ENCODE measurements at regions not wholly inside any gene's neighbourhood (a gene's known extent, or its start where the extent isn't known, plus 50 kb on each side); places are given as distances from the start of the nearest gene placed in this dataset.

GRCh38 chr1:30639881-30640452, 83.4 kb downstream of the MATN1 start:
- H3K79me2 ChIP-seq (ENCODE audit: low read depth) = no peaks in the 10 kb centered on the region
- H3K36me3 ChIP-seq = no peaks in the 10 kb centered on the region
- no peaks in the 10 kb centered on the region for H3K9me3 Mint-ChIP-seq
- H4K20me1 ChIP-seq (ENCODE audit: low read depth) = no peaks in the 10 kb centered on the region
- H3K36me3 Mint-ChIP-seq = no peaks in the 10 kb centered on the region
- H3K4me3 Mint-ChIP-seq = no peak overlapping the region
- no peak for DNase-seq (ENCODE audit: low spot score)
- no peaks in the 10 kb centered on the region for H3K4me1 ChIP-seq
- no peaks in the 10 kb centered on the region for H3F3A ChIP-seq (ENCODE audit: low read depth)
- H3K27me3 ChIP-seq = no peaks in the 10 kb centered on the region
- H3K9ac ChIP-seq = no peak overlapping the region
- H3K27ac ChIP-seq = no peak overlapping the region
- no peak overlapping the region for H2AFZ ChIP-seq (replicated peaks)
- no peak overlapping the region for H3K27ac Mint-ChIP-seq
- H3K4me2 ChIP-seq = no peak overlapping the region
- no peak for TF ChIP-seq EZH2phosphoT487 (IDR thresholded peaks at IDR 0.05)
- no peak for TF ChIP-seq EZH2 (IDR thresholded peaks at IDR 0.05)
- TF ChIP-seq CTCF (IDR thresholded peaks at IDR 0.05) = no peak
- no peaks in the 10 kb centered on the region for H3K9me3 ChIP-seq (ENCODE audit: low read depth)
- H3K4me3 ChIP-seq = no peak overlapping the region
- H3K27me3 Mint-ChIP-seq (ENCODE audit: insufficient read depth, low read depth) = peaks cover 12% of the 10 kb centered on the region
- H3K4me1 Mint-ChIP-seq = no peaks in the 10 kb centered on the region

- Histone ChIP-seq H2AFZ (replicated peaks) (no peak overlapping the region), H3K4me3 (no peak overlapping the region), H3K79me2 (ENCODE audit: low read depth) (no peaks in the 10 kb centered on the region), H3K4me2 (no peak overlapping the region), H3K27me3 (no peaks in the 10 kb centered on the region), H3K36me3 (no peaks in the 10 kb centered on the region), H3K9ac (no peak overlapping the region), H4K20me1 (ENCODE audit: low read depth) (no peaks in the 10 kb centered on the region), H3F3A (ENCODE audit: low read depth) (no peaks in the 10 kb centered on the region), H3K9me3 (ENCODE audit: low read depth) (no peaks in the 10 kb centered on the region), H3K4me1 (no peaks in the 10 kb centered on the region), H3K27ac (no peak overlapping the region)
- TF ChIP-seq EZH2 (IDR thresholded peaks at IDR 0.05) (no peak), CTCF (IDR thresholded peaks at IDR 0.05) (no peak), EZH2phosphoT487 (IDR thresholded peaks at IDR 0.05) (no peak)
- Mint-ChIP-seq H3K9me3 (no peaks in the 10 kb centered on the region), H3K27me3 (ENCODE audit: insufficient read depth, low read depth) (peaks cover 12% of the 10 kb centered on the region), H3K4me3 (no peak overlapping the region), H3K27ac (no peak overlapping the region), H3K4me1 (no peaks in the 10 kb centered on the region), H3K36me3 (no peaks in the 10 kb centered on the region)
- no peak for DNase-seq (ENCODE audit: low spot score)
Measured at GRCh38 chr1:30638811-30639210, 84.6 kb downstream of the MATN1 start.

- H3K79me2 ChIP-seq (ENCODE audit: low read depth) = no peaks in the 10 kb centered on the region
- no peaks in the 10 kb centered on the region for H3K4me1 ChIP-seq
- no peak for DNase-seq (ENCODE audit: low spot score)
- Mint-ChIP-seq H3K27ac (no peak overlapping the region), H3K27me3 (ENCODE audit: insufficient read depth, low read depth) (peaks cover 12% of the 10 kb centered on the region), H3K4me3 (no peak overlapping the region), H3K4me1 (no peaks in the 10 kb centered on the region), H3K36me3 (no peaks in the 10 kb centered on the region), H3K9me3 (no peaks in the 10 kb centered on the region)
- H3K4me3 ChIP-seq = no peak overlapping the region
- H3K4me2 ChIP-seq = no peak overlapping the region
- H2AFZ ChIP-seq (replicated peaks) = no peak overlapping the region
- H3F3A ChIP-seq (ENCODE audit: low read depth) = no peaks in the 10 kb centered on the region
- no peak overlapping the region for H3K9ac ChIP-seq
- no peaks in the 10 kb centered on the region for H3K9me3 ChIP-seq (ENCODE audit: low read depth)
- no peaks in the 10 kb centered on the region for H3K27me3 ChIP-seq
- no peaks in the 10 kb centered on the region for H3K36me3 ChIP-seq
- H3K27ac ChIP-seq = no peak overlapping the region
- TF ChIP-seq EZH2 (IDR thresholded peaks at IDR 0.05) = no peak
- no peak for TF ChIP-seq EZH2phosphoT487 (IDR thresholded peaks at IDR 0.05)
- TF ChIP-seq CTCF (IDR thresholded peaks at IDR 0.05) = no peak
- H4K20me1 ChIP-seq (ENCODE audit: low read depth) = no peaks in the 10 kb centered on the region
Measured at GRCh38 chr1:30638086-30638485, 85.3 kb downstream of the MATN1 start.

Measured in neural progenitor cell (in vitro differentiated cells).